Heart left ventricle (tissue), 13 donors: ENCODE measurements at regions not wholly inside any gene's neighbourhood (a gene's known extent, or its start where the extent isn't known, plus 50 kb on each side); places are given as distances from the start of the nearest gene placed in this dataset.
"Not testable (repeated sequence)": the region's sequence is repeated elsewhere in the genome, so short reads cannot be mapped to it uniquely, and the experiment has no call there.

Experiments
- CTCF ChIP-seq, 12 donors: fragments of 200-600 bp; sonication (generic) in 4 of 12; IDR thresholded peaks; one replicate each; pipeline versions ENCODE4 v1.5.0 to v1.8.0; 2018 to 2022; ENCODE audit warnings: antibody characterized with exemption in 12 of 12, mild to moderate bottlenecking in 5 of 12
- POLR2A ChIP-seq, 2 donors: fragments of 450-650 bp; IDR thresholded peaks; one replicate each; pipeline ENCODE4 v1.6.1; 2017; ENCODE audit warnings: antibody characterized with exemption in 2 of 2, mild to moderate bottlenecking in 2 of 2, moderate library complexity in 2 of 2
- donor health status: ischemic (EF 13 %, LVEDD 7.1; RV severe dilation, severe dysfunction).
- donor health status: DM: no; HTN: yes; CAD: no.
- donor health status: DM: no; HTN: no; CAD: no.
- donor health status: ischemic (EF 25% LVEDD 6.9; RV normal size, moderate dysfunction).
- donor health status: ischemic (EF 25% LVEDD 5.7; RV mildly dilated, moderate dysfunction).
- donor health status: ischemic (EF 35%, LVEDD 5.7; RV mildly dilated, moderate dysfunction).
- donor health status: nonischemic (EF 11% LVEDD 7.7; RV severe dilation, severe dysfunction).
- donor health status: DM: yes; HTN: yes; CAD: no.
- donor health status: PGD.
- donor health status: ischemic (EF 29% LVEDD 5.4; RV normal size, mild dysfunction).
- donor health status: nonischemic (EF 23%, LVEDD 6.1; RV moderate dilation, normal function).

GRCh38 chr14:48266201-48266600 is 590.8 kb upstream of the MDGA2 start:
- TF ChIP-seq CTCF, POLR2A (IDR thresholded peaks at IDR 0.05): not testable (repeated sequence)
